ENCODE measurements at regions not wholly inside any gene's neighbourhood (a gene's known extent, or its start where the extent isn't known, plus 50 kb on each side); places are given as distances from the start of the nearest gene placed in this dataset.

- Histone ChIP-seq H3K27ac (no peak overlapping the region), H3K4me1 (no peaks in the 10 kb centered on the region), H3K27me3 (no peaks in the 10 kb centered on the region), H3K9me3 (no peaks in the 10 kb centered on the region), H3K36me3 (no peaks in the 10 kb centered on the region), H3K4me3 (no peak overlapping the region)
- TF ChIP-seq CTCF (IDR thresholded peaks at IDR 0.05), result no peak
- no peak for TF ChIP-seq POLR2A (IDR thresholded peaks at IDR 0.05)
- intact Hi-C loops (cut with DNase I; ENCODE audit: low total_unique reads), result no loop called here
- DNase-seq, result no peak
Observed at GRCh38 chr2:7288484-7288883, 371.3 kb downstream of the RNF144A start.

GRCh38 chr2:7289697-7290096 is 372.5 kb downstream of the RNF144A start:
- no peaks in the 10 kb centered on the region for H3K36me3 ChIP-seq
- intact Hi-C loops (cut with DNase I; ENCODE audit: low total_unique reads), result no loop called here
- TF ChIP-seq POLR2A (IDR thresholded peaks at IDR 0.05) (no peak), CTCF (IDR thresholded peaks at IDR 0.05) (no peak)
- no peak for DNase-seq
- no peaks in the 10 kb centered on the region for H3K4me1 ChIP-seq
- H3K9me3 ChIP-seq, result no peaks in the 10 kb centered on the region
- H3K27me3 ChIP-seq, result no peaks in the 10 kb centered on the region
- no peak overlapping the region for H3K27ac ChIP-seq
- no peak overlapping the region for H3K4me3 ChIP-seq

GRCh38 chr2:7292154-7292691 is 375.0 kb downstream of the RNF144A start:
- H3K27ac ChIP-seq, result no peak overlapping the region
- no peak for TF ChIP-seq CTCF (IDR thresholded peaks at IDR 0.05)
- TF ChIP-seq POLR2A (IDR thresholded peaks at IDR 0.05), result no peak
- no peak overlapping the region for H3K4me3 ChIP-seq
- no peak for DNase-seq
- H3K4me1 ChIP-seq, result no peaks in the 10 kb centered on the region
- H3K27me3 ChIP-seq, result no peaks in the 10 kb centered on the region
- no peaks in the 10 kb centered on the region for H3K9me3 ChIP-seq
- intact Hi-C loops (cut with DNase I; ENCODE audit: low total_unique reads), result no loop called here
- H3K36me3 ChIP-seq, result no peaks in the 10 kb centered on the region

GRCh38 chr2:7309582-7309981 is 392.4 kb downstream of the RNF144A start:
- Histone ChIP-seq H3K36me3 (no peaks in the 10 kb centered on the region), H3K9me3 (no peaks in the 10 kb centered on the region), H3K4me3 (no peak overlapping the region), H3K4me1 (no peaks in the 10 kb centered on the region), H3K27me3 (no peaks in the 10 kb centered on the region), H3K27ac (no peak overlapping the region)
- TF ChIP-seq POLR2A (IDR thresholded peaks at IDR 0.05) (no peak), CTCF (IDR thresholded peaks at IDR 0.05) (no peak)
- intact Hi-C loops (cut with DNase I; ENCODE audit: low total_unique reads), result no loop called here
- DNase-seq, result no peak

- no peaks in the 10 kb centered on the region for H3K36me3 ChIP-seq
- H3K9me3 ChIP-seq, result no peaks in the 10 kb centered on the region
- intact Hi-C loops (cut with DNase I; ENCODE audit: low total_unique reads), result no loop called here
- no peak overlapping the region for H3K27ac ChIP-seq
- no peaks in the 10 kb centered on the region for H3K27me3 ChIP-seq
- no peaks in the 10 kb centered on the region for H3K4me1 ChIP-seq
- TF ChIP-seq POLR2A (IDR thresholded peaks at IDR 0.05), result no peak
- TF ChIP-seq CTCF (IDR thresholded peaks at IDR 0.05), result no peak
- no peak overlapping the region for H3K4me3 ChIP-seq
- DNase-seq, result no peak
Observed at GRCh38 chr2:7324706-7325105, 407.5 kb downstream of the RNF144A start.
